CD14-positive monocyte (primary cell): ENCODE measurements at regions not wholly inside any gene's neighbourhood (a gene's known extent, or its start where the extent isn't known, plus 50 kb on each side); places are given as distances from the start of the nearest gene placed in this dataset.

Experiments
- DNase-seq, 3 donors: peaks; one replicate each; pipeline ENCODE4 v3.0.0-alpha.2; 2011 to 2022
- H2AFZ ChIP-seq: 2 replicates; pipeline ENCODE4 v1.6.0; 2012; ENCODE audit warnings: mild to moderate bottlenecking, low read depth, low read length, inconsistent platforms; ENCODE audit not compliant: insufficient read depth, poor library complexity, severe bottlenecking
- H3K27ac ChIP-seq, 2 donors: 1 replicate in 1 of 2; 2 replicates in 1 of 2; pipeline ENCODE4 v1.5.1; 2012 to 2013; ENCODE audit warnings: low read length in 2 of 2, control low read depth in 1 of 2, inconsistent platforms in 1 of 2, low read depth in 1 of 2, mild to moderate bottlenecking in 1 of 2
- H3K27me3 ChIP-seq, 2 donors: one replicate each; pipeline versions ENCODE4 v1.6.0 to v1.6.1; 2011 to 2013; ENCODE audit warnings: low read length in 2 of 2; ENCODE audit not compliant: control insufficient read depth in 2 of 2, insufficient read depth in 2 of 2
- H3K36me3 ChIP-seq, 2 donors: replicated peaks in 1 of 2; 1 replicate in 1 of 2; 2 replicates in 1 of 2; pipeline versions ENCODE4 v1.5.1 to v1.6.1; 2012 to 2013; ENCODE audit warnings: low read length in 2 of 2, control low read depth in 1 of 2, inconsistent platforms in 1 of 2, mild to moderate bottlenecking in 1 of 2; ENCODE audit not compliant: insufficient read depth in 2 of 2, control insufficient read depth in 1 of 2
- H3K4me1 ChIP-seq, 2 donors: 1 replicate in 1 of 2; 2 replicates in 1 of 2; pipeline versions ENCODE4 v1.5.1 to v1.6.1; 2012 to 2013; ENCODE audit warnings: low read length in 2 of 2, control low read depth in 1 of 2, inconsistent platforms in 1 of 2, mild to moderate bottlenecking in 1 of 2, moderate library complexity in 1 of 2; ENCODE audit not compliant: insufficient read depth in 2 of 2, control insufficient read depth in 1 of 2
- H3K4me2 ChIP-seq: replicated peaks from 2 replicates; pipeline ENCODE3; 2012; ENCODE audit warnings: low read length, moderate library complexity, mild to moderate bottlenecking; ENCODE audit not compliant: poor library complexity, severe bottlenecking; ENCODE audit errors: extremely low read depth
- H3K4me3 ChIP-seq, 3 experiments: fragments of 200-600 bp in 1 of 3; sonication (generic) in 1 of 3; replicated peaks in 1 of 3; 1 replicate in 2 of 3; 2 replicates in 1 of 3; pipeline ENCODE4 v1.5.1; 2011 to 2013; ENCODE audit warnings: low read length in 3 of 3, mild to moderate bottlenecking in 3 of 3, control low read depth in 2 of 3, low read depth in 2 of 3, inconsistent platforms in 1 of 3, moderate library complexity in 1 of 3
- H3K79me2 ChIP-seq: 2 replicates; pipeline ENCODE4 v1.6.0; 2012; ENCODE audit warnings: mild to moderate bottlenecking, control low read depth, inconsistent platforms, low read length, moderate library complexity; ENCODE audit not compliant: insufficient read depth
- H3K9ac ChIP-seq: 2 replicates; pipeline ENCODE4 v1.6.0; 2017; ENCODE audit warnings: low read length, mild to moderate bottlenecking; ENCODE audit not compliant: insufficient read depth, poor library complexity, severe bottlenecking
- H3K9me3 ChIP-seq, 2 donors: replicated peaks in 1 of 2; 1 replicate in 1 of 2; 2 replicates in 1 of 2; pipeline versions ENCODE4 v1.5.1 to v1.6.1; 2012 to 2013; ENCODE audit warnings: low read length in 2 of 2, control low read depth in 1 of 2; ENCODE audit not compliant: control insufficient read depth in 1 of 2, insufficient read depth in 1 of 2
- H4K20me1 ChIP-seq: 2 replicates; pipeline ENCODE4 v1.6.0; 2012; ENCODE audit warnings: mild to moderate bottlenecking, low read length, control low read depth, moderate library complexity; ENCODE audit not compliant: insufficient read depth
- H3K27ac Mint-ChIP-seq, 7 donors: one replicate each; pipeline ENCODE4 v1.8.0; 2020; ENCODE audit warnings: mild to moderate bottlenecking in 7 of 7, mixed read lengths in 7 of 7, moderate library complexity in 6 of 7, inconsistent platforms in 2 of 7
- H3K27me3 Mint-ChIP-seq, 3 donors: one replicate each; pipeline ENCODE4 v1.8.0; 2021 to 2022; ENCODE audit warnings: low read depth in 3 of 3, mild to moderate bottlenecking in 3 of 3, mixed read lengths in 3 of 3, moderate library complexity in 3 of 3, inconsistent platforms in 1 of 3
- H3K36me3 Mint-ChIP-seq, 2 donors: one replicate each; pipeline ENCODE4 v1.8.0; 2020; ENCODE audit warnings: mixed read lengths in 2 of 2, inconsistent platforms in 1 of 2, mild to moderate bottlenecking in 1 of 2
- H3K4me1 Mint-ChIP-seq: one replicate; pipeline ENCODE4 v1.8.0; 2020; ENCODE audit warnings: mild to moderate bottlenecking, mixed read lengths
- H3K4me3 Mint-ChIP-seq, 2 donors: one replicate each; pipeline ENCODE4 v1.8.0; 2020; ENCODE audit warnings: mild to moderate bottlenecking in 2 of 2, mixed read lengths in 2 of 2, moderate library complexity in 1 of 2
- H3K9me3 Mint-ChIP-seq, 7 donors: one replicate each; pipeline ENCODE4 v1.8.0; 2020 to 2022; ENCODE audit warnings: mixed read lengths in 7 of 7, mild to moderate bottlenecking in 6 of 7, moderate library complexity in 6 of 7, inconsistent platforms in 2 of 7
- CTCF ChIP-seq: fragments of 200-600 bp; IDR thresholded peaks from one replicate; pipeline ENCODE4 v1.8.0; 2022; ENCODE audit warnings: antibody characterized with exemption, mild to moderate bottlenecking
- WGBS: methylation state at CpG from one replicate; pipeline ENCODE4 v1.1.5; 2013; ENCODE audit warnings: missing lambda C conversion rate; ENCODE audit not compliant: insufficient coverage; 5-methylcytosine and 5-hydroxymethylcytosine counted together
- intact Hi-C, 2 donors: fragments of 100-400 bp; cut with micrococcal nuclease; formaldehyde crosslinking; loops; one replicate each; pipeline versions ENCODE4 v1.15.0 to v1.15.1; 2023

- Histone ChIP-seq H3K4me3 (no peak overlapping the region), H3K79me2 (no peaks in the 10 kb centered on the region), H4K20me1 (no peaks in the 10 kb centered on the region), H3K36me3 (no peaks in the 10 kb centered on the region), H2AFZ (no peak overlapping the region), H3K4me2 (no peak overlapping the region), H3K9ac (no peak overlapping the region), H3K4me1 (no peaks in the 10 kb centered on the region), H3K27me3 (no peaks in the 10 kb centered on the region), H3K9me3 (peaks cover 5 to 11% of the 10 kb centered on the region in 2 donors), H3K27ac (no peak overlapping the region)
- DNase-seq = no peak
- Mint-ChIP-seq H3K27ac (no peak overlapping the region), H3K4me3 (no peak overlapping the region), H3K36me3 (no peaks in the 10 kb centered on the region), H3K27me3 (peaks cover 0 to 5% (median 2%) of the 10 kb centered on the region in 3 donors), H3K4me1 (no peaks in the 10 kb centered on the region), H3K9me3 (peaks cover 5 to 32% (median 11%) of the 10 kb centered on the region in 7 donors)
- no CpG with 5 or more reads among the region's 3 CpGs for WGBS
- TF ChIP-seq CTCF = no peak
- intact Hi-C loops = no loop called here
Observed at GRCh38 chr5:2281446-2281845, 398.7 kb upstream of the IRX4 start.

- Mint-ChIP-seq H3K4me3 (no peak overlapping the region), H3K4me1 (no peaks in the 10 kb centered on the region), H3K27me3 (peaks cover 0 to 5% (median 2%) of the 10 kb centered on the region in 3 donors), H3K9me3 (peaks cover 3 to 34% (median 12%) of the 10 kb centered on the region in 7 donors), H3K27ac (no peak overlapping the region), H3K36me3 (no peaks in the 10 kb centered on the region)
- intact Hi-C loops = no loop called here
- no peak overlapping the region for H3K4me3 ChIP-seq
- H3K9ac ChIP-seq = no peak overlapping the region
- 87% methylated on average over 3 of the region's 3 CpGs for WGBS
- H3K27ac ChIP-seq = no peak overlapping the region
- no peaks in the 10 kb centered on the region for H4K20me1 ChIP-seq
- DNase-seq = no peak
- no peak overlapping the region for H3K4me2 ChIP-seq
- H2AFZ ChIP-seq = no peak overlapping the region
- no peaks in the 10 kb centered on the region for H3K79me2 ChIP-seq
- H3K4me1 ChIP-seq = no peaks in the 10 kb centered on the region
- no peaks in the 10 kb centered on the region for H3K36me3 ChIP-seq
- H3K9me3 ChIP-seq = peaks cover 5% of the 10 kb centered on the region in 2 donors
- TF ChIP-seq CTCF = no peak
- no peaks in the 10 kb centered on the region for H3K27me3 ChIP-seq
Observed at GRCh38 chr5:2280318-2280717, 397.6 kb upstream of the IRX4 start.
